ENCODE measurements at regions not wholly inside any gene's neighbourhood (a gene's known extent, or its start where the extent isn't known, plus 50 kb on each side); places are given as distances from the start of the nearest gene placed in this dataset.

DNA sequence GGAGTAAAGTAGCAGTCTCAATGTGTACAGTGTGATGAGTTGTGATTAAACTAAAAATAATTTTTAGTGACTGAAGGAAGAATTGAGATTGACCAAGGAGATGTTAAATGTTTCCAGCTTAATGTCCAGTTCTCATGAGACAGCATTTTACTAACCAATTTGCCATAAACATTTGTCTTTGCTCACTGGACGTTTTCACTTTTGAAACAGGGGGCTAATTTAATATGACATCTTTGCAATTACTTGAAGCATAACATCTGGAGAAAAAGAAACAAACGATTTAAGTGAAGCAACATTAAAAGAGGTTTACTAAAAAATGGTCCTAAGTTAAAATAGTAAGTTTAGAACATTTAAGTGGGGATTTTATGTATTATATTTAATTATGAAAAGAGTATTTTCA is 443.8 kb downstream of the BCKDHB start:
- no peak for TF ChIP-seq TBP (IDR thresholded peaks at IDR 0.05; ENCODE audit: low read depth, low read length)
- TF ChIP-seq RBBP5 (IDR thresholded peaks at IDR 0.05; ENCODE audit: borderline replicate concordance, low read depth, low read length) = no peak
- TF ChIP-seq, protein P1, sequence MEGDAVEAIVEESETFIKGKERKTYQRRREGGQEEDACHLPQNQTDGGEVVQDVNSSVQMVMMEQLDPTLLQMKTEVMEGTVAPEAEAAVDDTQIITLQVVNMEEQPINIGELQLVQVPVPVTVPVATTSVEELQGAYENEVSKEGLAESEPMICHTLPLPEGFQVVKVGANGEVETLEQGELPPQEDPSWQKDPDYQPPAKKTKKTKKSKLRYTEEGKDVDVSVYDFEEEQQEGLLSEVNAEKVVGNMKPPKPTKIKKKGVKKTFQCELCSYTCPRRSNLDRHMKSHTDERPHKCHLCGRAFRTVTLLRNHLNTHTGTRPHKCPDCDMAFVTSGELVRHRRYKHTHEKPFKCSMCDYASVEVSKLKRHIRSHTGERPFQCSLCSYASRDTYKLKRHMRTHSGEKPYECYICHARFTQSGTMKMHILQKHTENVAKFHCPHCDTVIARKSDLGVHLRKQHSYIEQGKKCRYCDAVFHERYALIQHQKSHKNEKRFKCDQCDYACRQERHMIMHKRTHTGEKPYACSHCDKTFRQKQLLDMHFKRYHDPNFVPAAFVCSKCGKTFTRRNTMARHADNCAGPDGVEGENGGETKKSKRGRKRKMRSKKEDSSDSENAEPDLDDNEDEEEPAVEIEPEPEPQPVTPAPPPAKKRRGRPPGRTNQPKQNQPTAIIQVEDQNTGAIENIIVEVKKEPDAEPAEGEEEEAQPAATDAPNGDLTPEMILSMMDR (IDR thresholded peaks at IDR 0.05; ENCODE audit: control extremely low read depth in 1 of 3, insufficient read depth in 1 of 3, low read depth in 1 of 3, low read length in 3 of 3) = no peak
- no peak for TF ChIP-seq RAD21 (IDR thresholded peaks at IDR 0.05 in 1 of 2, conservative IDR thresholded peaks at IDR 0.05 in 1 of 2; ENCODE audit: low read depth in 2 of 2, low read length in 2 of 2)

All from H1 (cell line).